Mammary epithelial cell (primary cell): ENCODE measurements at regions not wholly inside any gene's neighbourhood (a gene's known extent, or its start where the extent isn't known, plus 50 kb on each side); places are given as distances from the start of the nearest gene placed in this dataset.

Experiments used
- EZH2 ChIP-seq: IDR thresholded peaks from 2 replicates; pipeline ENCODE4 v1.6.1; 2012; ENCODE audit warnings: low read length, inconsistent platforms, borderline replicate concordance
- TF ChIP-seq, protein P1 (sequence below), 2 donors: IDR thresholded peaks in 1 of 2; conservative IDR thresholded peaks in 1 of 2; 2 replicates each; pipeline ENCODE4 v1.5.1; 2011 to 2012; ENCODE audit warnings: inconsistent platforms in 2 of 2, low read length in 2 of 2, mild to moderate bottlenecking in 2 of 2, control low read depth in 1 of 2, low read depth in 1 of 2; ENCODE audit not compliant: insufficient read depth in 1 of 2; ENCODE audit errors: extremely low read depth in 1 of 2

DNA sequence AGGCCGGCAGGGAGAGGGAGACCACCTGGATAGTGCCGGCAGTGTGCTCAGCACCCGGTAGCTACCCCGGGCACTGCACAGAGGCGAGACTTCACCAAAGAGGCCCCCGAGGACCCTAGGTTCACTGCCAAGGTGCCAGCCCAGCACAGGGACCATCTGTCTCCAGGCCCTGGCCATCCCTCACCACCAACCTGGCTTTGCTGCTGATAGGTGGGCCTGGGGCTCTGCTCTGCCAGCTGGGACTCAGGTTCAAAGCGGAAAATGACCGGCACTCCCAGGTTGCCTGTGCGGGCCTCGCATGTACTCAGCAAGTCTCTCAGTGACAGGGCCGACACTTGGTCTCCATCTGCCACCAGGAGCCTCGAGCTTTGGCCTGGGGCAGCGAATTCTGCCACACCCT is 812.2 kb downstream of the BRD1 start:
- TF ChIP-seq, protein P1, sequence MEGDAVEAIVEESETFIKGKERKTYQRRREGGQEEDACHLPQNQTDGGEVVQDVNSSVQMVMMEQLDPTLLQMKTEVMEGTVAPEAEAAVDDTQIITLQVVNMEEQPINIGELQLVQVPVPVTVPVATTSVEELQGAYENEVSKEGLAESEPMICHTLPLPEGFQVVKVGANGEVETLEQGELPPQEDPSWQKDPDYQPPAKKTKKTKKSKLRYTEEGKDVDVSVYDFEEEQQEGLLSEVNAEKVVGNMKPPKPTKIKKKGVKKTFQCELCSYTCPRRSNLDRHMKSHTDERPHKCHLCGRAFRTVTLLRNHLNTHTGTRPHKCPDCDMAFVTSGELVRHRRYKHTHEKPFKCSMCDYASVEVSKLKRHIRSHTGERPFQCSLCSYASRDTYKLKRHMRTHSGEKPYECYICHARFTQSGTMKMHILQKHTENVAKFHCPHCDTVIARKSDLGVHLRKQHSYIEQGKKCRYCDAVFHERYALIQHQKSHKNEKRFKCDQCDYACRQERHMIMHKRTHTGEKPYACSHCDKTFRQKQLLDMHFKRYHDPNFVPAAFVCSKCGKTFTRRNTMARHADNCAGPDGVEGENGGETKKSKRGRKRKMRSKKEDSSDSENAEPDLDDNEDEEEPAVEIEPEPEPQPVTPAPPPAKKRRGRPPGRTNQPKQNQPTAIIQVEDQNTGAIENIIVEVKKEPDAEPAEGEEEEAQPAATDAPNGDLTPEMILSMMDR (conservative IDR thresholded peaks at IDR 0.05 in 1 of 2, IDR thresholded peaks at IDR 0.05 in 1 of 2; ENCODE audit: extremely low read depth in 1 of 2, insufficient read depth in 1 of 2, low read depth in 1 of 2, low read length in 2 of 2) = no peak
- no peak for TF ChIP-seq EZH2
